ENCODE measurements at regions not wholly inside any gene's neighbourhood (a gene's known extent, or its start where the extent isn't known, plus 50 kb on each side); places are given as distances from the start of the nearest gene placed in this dataset.
"Not testable (repeated sequence)": the region's sequence is repeated elsewhere in the genome, so short reads cannot be mapped to it uniquely, and the experiment has no call there.

GRCh38 chr5:157963244-157963643 lies 104.3 kb upstream of the CLINT1 start:
- in situ Hi-C loops (cut with MboI; ENCODE audit: low sequenced_read_pairs in 4 of 4) (no loop called here), intact Hi-C loops (cut with DNase I; ENCODE audit: low total_unique reads) (no loop called here)
- H3K36me3 ChIP-seq: no peaks in the 10 kb centered on the region
- no peaks in the 10 kb centered on the region for H3K27me3 ChIP-seq
- H3K27ac ChIP-seq: no peak overlapping the region
- H3K4me1 ChIP-seq: no peaks in the 10 kb centered on the region
- no peak for ATAC-seq
- no peak for DNase-seq
- H3K4me3 ChIP-seq: no peak overlapping the region
- no peaks in the 10 kb centered on the region for H3K9me3 ChIP-seq
- TF ChIP-seq POLR2A (IDR thresholded peaks at IDR 0.05) (no peak), CTCF (IDR thresholded peaks at IDR 0.05 in 4 of 5, conservative IDR thresholded peaks at IDR 0.05 in 1 of 5) (no peak)

- in situ Hi-C loops (cut with MboI; ENCODE audit: low sequenced_read_pairs in 4 of 4); DNase-seq; H3K4me3 ChIP-seq; H3K27me3 ChIP-seq; H3K36me3 ChIP-seq; ATAC-seq; H3K9me3 ChIP-seq; H3K4me1 ChIP-seq; H3K27ac ChIP-seq; intact Hi-C loops (cut with DNase I; ENCODE audit: low total_unique reads): not testable (repeated sequence)
These were observed 103.7 kb upstream of the CLINT1 start for GRCh38 chr5:157962686-157963085.

- no peak overlapping the region for H3K27ac ChIP-seq
- in situ Hi-C loops (cut with MboI; ENCODE audit: low sequenced_read_pairs in 4 of 4): no loop called here
- H3K27me3 ChIP-seq: no peaks in the 10 kb centered on the region
- H3K9me3 ChIP-seq: no peaks in the 10 kb centered on the region
- no peaks in the 10 kb centered on the region for H3K4me1 ChIP-seq
- no peak overlapping the region for H3K4me3 ChIP-seq
- TF ChIP-seq CTCF (IDR thresholded peaks at IDR 0.05 in 4 of 5, conservative IDR thresholded peaks at IDR 0.05 in 1 of 5): no peak
- no peak for TF ChIP-seq POLR2A (IDR thresholded peaks at IDR 0.05)
- intact Hi-C loops (cut with DNase I; ENCODE audit: low total_unique reads): no loop called here
- ATAC-seq (no peak), DNase-seq (no peak)
- H3K36me3 ChIP-seq: no peaks in the 10 kb centered on the region
These were observed 103.1 kb upstream of the CLINT1 start for GRCh38 chr5:157961896-157962590.

- DNase-seq: no peak
- in situ Hi-C loops (cut with MboI; ENCODE audit: low sequenced_read_pairs in 4 of 4): no loop called here
- H3K4me3 ChIP-seq: no peak overlapping the region
- H3K9me3 ChIP-seq: no peaks in the 10 kb centered on the region
- no peak overlapping the region for H3K27ac ChIP-seq
- no peaks in the 10 kb centered on the region for H3K4me1 ChIP-seq
- no peaks in the 10 kb centered on the region for H3K36me3 ChIP-seq
- no peak for TF ChIP-seq POLR2A (IDR thresholded peaks at IDR 0.05)
- no peak for TF ChIP-seq CTCF (IDR thresholded peaks at IDR 0.05 in 4 of 5, conservative IDR thresholded peaks at IDR 0.05 in 1 of 5)
- no peaks in the 10 kb centered on the region for H3K27me3 ChIP-seq
- ATAC-seq: no peak
- intact Hi-C loops (cut with DNase I; ENCODE audit: low total_unique reads): no loop called here
These were observed 102.2 kb upstream of the CLINT1 start for GRCh38 chr5:157961176-157961575.

GRCh38 chr5:157959370-157959769 lies 100.4 kb upstream of the CLINT1 start:
- Histone ChIP-seq H3K27ac (no peak overlapping the region), H3K4me1 (no peaks in the 10 kb centered on the region), H3K36me3 (no peaks in the 10 kb centered on the region), H3K27me3 (no peaks in the 10 kb centered on the region), H3K9me3 (no peaks in the 10 kb centered on the region), H3K4me3 (no peak overlapping the region)
- in situ Hi-C loops (cut with MboI; ENCODE audit: low sequenced_read_pairs in 4 of 4): no loop called here
- DNase-seq: no peak
- TF ChIP-seq CTCF (IDR thresholded peaks at IDR 0.05 in 4 of 5, conservative IDR thresholded peaks at IDR 0.05 in 1 of 5): no peak
- no peak for TF ChIP-seq POLR2A (IDR thresholded peaks at IDR 0.05)
- ATAC-seq: no peak
- intact Hi-C loops (cut with DNase I; ENCODE audit: low total_unique reads): no loop called here

Data from gastrocnemius medialis (tissue), 4 donors.